Activated CD4-positive, alpha-beta memory T cell treated with anti-CD3 and anti-CD28 coated beads for 36 hours (primary cell): ENCODE measurements at regions not wholly inside any gene's neighbourhood (a gene's known extent, or its start where the extent isn't known, plus 50 kb on each side); places are given as distances from the start of the nearest gene placed in this dataset.
A peak's percentile ranks its signal among the peaks of the same experiment; 100 is the strongest.
"Not testable (repeated sequence)": the region's sequence is repeated elsewhere in the genome, so short reads cannot be mapped to it uniquely, and the experiment has no call there.

Experiments used
- CTCF ChIA-PET: fragments of 350-600 bp; sonication (Branson Sonifier 250); formaldehyde crosslinking; loops from one replicate; lab custom pipeline; 2021; ENCODE audit warnings: antibody characterized with exemption, inconsistent platforms; lab: Charles Lee
- POLR2A ChIA-PET: fragments of 350-600 bp; sonication (Branson Sonifier 250); formaldehyde crosslinking; loops from one replicate; lab custom pipeline; 2021; ENCODE audit warnings: antibody characterized with exemption; lab: Charles Lee
- DNase-seq: peaks from one replicate; pipeline ENCODE4 v3.0.0-alpha.2; 2020
- H3K27ac Mint-ChIP-seq: one replicate; pipeline ENCODE4 v1.8.0; 2021; ENCODE audit warnings: mixed read lengths
- H3K27me3 Mint-ChIP-seq: one replicate; pipeline ENCODE4 v1.8.0; 2021; ENCODE audit warnings: mixed read lengths
- H3K36me3 Mint-ChIP-seq: one replicate; pipeline ENCODE4 v1.8.0; 2021; ENCODE audit warnings: mixed read lengths
- H3K4me1 Mint-ChIP-seq: one replicate; pipeline ENCODE4 v1.8.0; 2021; ENCODE audit warnings: low read depth, mixed read lengths
- H3K4me3 Mint-ChIP-seq: one replicate; pipeline ENCODE4 v1.8.0; 2021; ENCODE audit warnings: mild to moderate bottlenecking, mixed read lengths
- H3K9me3 Mint-ChIP-seq: one replicate; pipeline ENCODE4 v1.8.0; 2021; ENCODE audit warnings: mixed read lengths
- intact Hi-C: fragments of 100-400 bp; cut with micrococcal nuclease; formaldehyde crosslinking; loops from one replicate; pipeline ENCODE4 v1.15.1; 2023

- H3K27me3 Mint-ChIP-seq: no peaks in the 10 kb centered on the region
- intact Hi-C loops: loop anchor here (10.0 kb wide), 2 partner anchors 389 to 891 kb away; partner anchors contain the start of gene TADA1
- no peak for DNase-seq
- no peak overlapping the region for H3K4me3 Mint-ChIP-seq
- no peaks in the 10 kb centered on the region for H3K9me3 Mint-ChIP-seq
- H3K36me3 Mint-ChIP-seq: no peaks in the 10 kb centered on the region
- peaks cover 8% of the 10 kb centered on the region for H3K4me1 Mint-ChIP-seq
- ChIA-PET CTCF (no interaction called here), POLR2A (no interaction called here)
- H3K27ac Mint-ChIP-seq: no peak overlapping the region
Observed at GRCh38 chr1:166485620-166486019, 318.8 kb upstream of the FAM78B start.

- intact Hi-C loops: loop anchor here (10.0 kb wide), 2 partner anchors 386 to 894 kb away; partner anchors contain the start of gene TADA1
- Mint-ChIP-seq H3K27ac (no peak overlapping the region), H3K36me3 (no peaks in the 10 kb centered on the region), H3K4me3 (no peak overlapping the region), H3K4me1 (peaks cover 8% of the 10 kb centered on the region), H3K9me3 (peaks cover 4% of the 10 kb centered on the region), H3K27me3 (no peaks in the 10 kb centered on the region)
- POLR2A ChIA-PET: no interaction called here
- CTCF ChIA-PET: interaction anchor here (5.5 kb wide), 1 partner anchor 9 kb away, joined by 41 read pairs; no protein-coding TSS in a partner anchor
- no peak for DNase-seq
Observed at GRCh38 chr1:166488327-166488726, 321.5 kb upstream of the FAM78B start.

DNA sequence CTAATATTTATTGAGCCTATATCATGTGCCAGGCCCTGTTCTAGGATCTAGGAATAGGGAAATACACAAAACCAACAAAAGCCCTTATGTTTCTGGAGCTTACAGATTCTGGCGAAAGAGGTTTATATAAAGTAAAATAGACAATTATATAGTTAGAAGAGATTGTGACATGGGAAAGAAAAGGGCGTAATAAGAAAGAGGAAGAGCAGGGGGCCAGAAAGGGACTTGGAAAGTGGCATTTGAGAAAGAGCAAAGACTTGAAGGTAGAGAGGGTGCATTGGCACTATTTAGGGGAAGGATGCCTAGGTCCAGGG lies 322.5 kb upstream of the FAM78B start:
- Mint-ChIP-seq H3K4me3 (no peak overlapping the region), H3K4me1 (peaks cover 8% of the 10 kb centered on the region), H3K36me3 (no peaks in the 10 kb centered on the region), H3K27ac (no peak overlapping the region), H3K27me3 (no peaks in the 10 kb centered on the region), H3K9me3 (peaks cover 4% of the 10 kb centered on the region)
- ChIA-PET CTCF (interaction anchor here (1.0 to 5.5 kb wide), 4 partner anchors 10 to 791 kb away, joined by 3 to 41 read pairs (median 4); no protein-coding TSS in a partner anchor), POLR2A (no interaction called here)
- DNase-seq: no peak
- intact Hi-C loops: loop anchor here (10.0 kb wide), 2 partner anchors 385 to 895 kb away; partner anchors contain the start of gene TADA1

GRCh38 chr1:166489670-166490436 lies 323.1 kb upstream of the FAM78B start:
- peaks cover 4% of the 10 kb centered on the region for H3K9me3 Mint-ChIP-seq
- CTCF ChIA-PET: interaction anchor here (1.0 to 5.5 kb wide), 4 partner anchors 10 to 792 kb away, joined by 3 to 41 read pairs (median 4); no protein-coding TSS in a partner anchor

DNA sequence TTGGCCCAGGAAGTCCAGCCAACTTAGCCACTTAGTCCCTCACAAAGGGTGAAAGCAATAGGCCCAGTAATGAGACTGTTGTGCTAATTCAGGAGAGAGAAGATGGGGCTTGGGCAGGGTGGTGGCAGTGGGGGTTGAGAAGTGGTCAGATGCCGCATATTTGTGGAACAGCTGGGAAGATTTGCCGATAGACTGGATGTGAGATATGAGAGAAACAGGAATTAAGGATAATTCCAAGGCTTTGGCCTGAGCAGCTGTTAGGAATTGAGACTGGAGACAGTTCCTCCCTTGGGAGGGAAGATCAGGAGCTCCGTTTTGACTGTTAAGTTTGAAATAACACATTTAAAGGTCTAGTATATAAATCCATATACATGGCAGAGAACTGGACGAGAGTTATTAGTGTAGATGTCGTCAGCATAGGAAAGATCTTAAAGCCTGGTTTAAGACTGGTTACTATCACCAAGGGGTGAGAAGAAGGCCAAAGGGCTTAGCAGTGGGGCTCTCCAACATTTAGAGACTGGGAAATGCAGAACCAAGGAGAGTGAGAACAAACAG lies 323.7 kb upstream of the FAM78B start:
- DNase-seq: no peak
- Mint-ChIP-seq H3K4me1 (peaks cover 8% of the 10 kb centered on the region), H3K4me3 (no peak overlapping the region), H3K27me3 (peaks cover 3% of the 10 kb centered on the region), H3K9me3 (peaks cover 4% of the 10 kb centered on the region), H3K27ac (no peak overlapping the region), H3K36me3 (peaks cover 2% of the 10 kb centered on the region)
- intact Hi-C loops: loop anchor here (1.0 to 5.0 kb wide), 3 partner anchors 323 to 723 kb away; partner anchors contain the start of genes FAM78B, POGK and TMCO1
- CTCF ChIA-PET: interaction anchor here (5.5 kb wide), 1 partner anchor 11 kb away, joined by 41 read pairs; no protein-coding TSS in a partner anchor
- POLR2A ChIA-PET: interaction anchor here (0.6 to 1.1 kb wide), 2 partner anchors 349 to 1438 kb away, joined by 3 to 4 read pairs; partner anchors contain the start of gene POGK

More at GRCh38 chr1:166489670-166490436, 323.1 kb upstream of the FAM78B start:
- intact Hi-C loops: loop anchor here (1.0 to 10.0 kb wide), 5 partner anchors 323 to 895 kb away; partner anchors contain the start of genes FAM78B, POGK, TADA1 and TMCO1
- DNase-seq: peak; percentile 58
- no peak overlapping the region for H3K4me3 Mint-ChIP-seq
- peaks cover 8% of the 10 kb centered on the region for H3K4me1 Mint-ChIP-seq
- H3K27ac Mint-ChIP-seq: no peak overlapping the region
- H3K27me3 Mint-ChIP-seq: peaks cover 1% of the 10 kb centered on the region
- H3K36me3 Mint-ChIP-seq: peaks cover 1% of the 10 kb centered on the region
- POLR2A ChIA-PET: interaction anchor here (0.6 to 1.1 kb wide), 2 partner anchors 349 to 1439 kb away, joined by 3 to 4 read pairs; partner anchors contain the start of gene POGK

- intact Hi-C loops: loop anchor here (5.0 kb wide), 2 partner anchors 326 to 726 kb away; partner anchors contain the start of genes FAM78B and TMCO1
- H3K27ac Mint-ChIP-seq, DNase-seq, H3K4me3 Mint-ChIP-seq, POLR2A ChIA-PET, CTCF ChIA-PET, H3K27me3 Mint-ChIP-seq, H3K36me3 Mint-ChIP-seq, H3K4me1 Mint-ChIP-seq: not testable (repeated sequence)
- H3K9me3 Mint-ChIP-seq: peaks cover 10% of the 10 kb centered on the region
Observed at GRCh38 chr1:166493765-166494164, 327.0 kb upstream of the FAM78B start.

- Mint-ChIP-seq H3K36me3 (no peaks in the 10 kb centered on the region), H3K27ac (no peak overlapping the region), H3K4me3 (no peak overlapping the region), H3K9me3 (peaks cover 1% of the 10 kb centered on the region), H3K4me1 (no peaks in the 10 kb centered on the region), H3K27me3 (no peaks in the 10 kb centered on the region)
- DNase-seq: no peak
- ChIA-PET POLR2A (no interaction called here), CTCF (interaction anchor here (1.1 kb wide), 1 partner anchor 11 kb away, joined by 5 read pairs; no protein-coding TSS in a partner anchor)
- intact Hi-C loops: no loop called here
Observed at GRCh38 chr1:166507347-166507746, 331.9 kb upstream of the POGK start.

DNA sequence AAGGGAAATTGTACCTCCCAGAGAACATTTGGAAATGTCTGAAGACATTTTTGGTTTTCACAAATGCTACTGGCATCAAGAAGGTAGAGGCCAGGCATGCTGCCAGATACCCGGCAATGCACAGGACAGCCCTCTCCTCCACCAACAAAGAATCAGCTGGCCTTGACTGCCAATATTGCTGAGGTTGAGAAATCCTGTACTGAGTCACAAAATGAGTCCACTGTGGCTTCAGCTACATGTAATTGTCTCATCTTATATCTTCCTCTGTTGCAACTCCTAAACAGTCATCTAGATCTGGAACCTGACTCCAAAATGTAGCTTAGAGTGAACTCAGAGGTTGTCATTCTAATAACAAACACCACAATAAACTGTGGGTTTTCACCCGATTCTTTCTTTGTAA lies 327.5 kb upstream of the POGK start:
- Mint-ChIP-seq H3K9me3 (peaks cover 4% of the 10 kb centered on the region), H3K27me3 (peaks cover 2% of the 10 kb centered on the region), H3K27ac (no peak overlapping the region), H3K4me3 (no peak overlapping the region), H3K4me1 (no peaks in the 10 kb centered on the region), H3K36me3 (peaks cover 2% of the 10 kb centered on the region)
- CTCF ChIA-PET: interaction anchor here (1.5 kb wide), 1 partner anchor 33 kb away, joined by 7 read pairs; no protein-coding TSS in a partner anchor
- POLR2A ChIA-PET: no interaction called here
- DNase-seq: no peak
- intact Hi-C loops: no loop called here

- Mint-ChIP-seq H3K4me3 (no peak overlapping the region), H3K27ac (no peak overlapping the region), H3K4me1 (no peaks in the 10 kb centered on the region), H3K27me3 (peaks cover 3% of the 10 kb centered on the region), H3K9me3 (peaks cover 4% of the 10 kb centered on the region), H3K36me3 (peaks cover 2% of the 10 kb centered on the region)
- ChIA-PET POLR2A (no interaction called here), CTCF (no interaction called here)
- intact Hi-C loops: no loop called here
- DNase-seq: no peak
Observed at GRCh38 chr1:166514067-166514466, 325.2 kb upstream of the POGK start.

- Mint-ChIP-seq H3K4me1 (no peaks in the 10 kb centered on the region), H3K4me3 (no peak overlapping the region), H3K27ac (no peak overlapping the region), H3K27me3 (peaks cover 9% of the 10 kb centered on the region), H3K36me3 (no peaks in the 10 kb centered on the region), H3K9me3 (peaks cover 7% of the 10 kb centered on the region)
- CTCF ChIA-PET: interaction anchor here (1.7 kb wide), 1 partner anchor 49 kb away, joined by 9 read pairs; no protein-coding TSS in a partner anchor
- POLR2A ChIA-PET: no interaction called here
- DNase-seq: no peak
- intact Hi-C loops: no loop called here
Observed at GRCh38 chr1:166527752-166528151, 311.5 kb upstream of the POGK start.

DNA sequence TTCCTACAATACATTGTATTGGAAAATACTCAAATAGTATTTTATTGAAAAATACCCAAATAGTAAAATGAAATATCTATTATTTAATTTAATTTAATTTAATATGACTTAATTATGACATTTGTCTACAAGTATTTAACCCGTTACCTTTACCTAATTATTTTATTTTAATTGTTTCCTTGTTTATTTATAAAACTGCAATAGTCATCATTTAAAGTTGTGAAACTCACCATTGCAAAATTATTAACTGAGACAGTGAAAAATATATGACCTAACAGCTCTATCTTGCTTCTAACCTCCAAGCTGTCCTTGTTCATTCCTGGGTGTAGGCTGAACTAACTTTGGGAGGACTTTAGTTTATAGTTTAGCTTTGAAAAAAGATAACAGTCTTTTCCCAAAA lies 300.6 kb upstream of the POGK start:
- CTCF ChIA-PET: no interaction called here
- peaks cover 4% of the 10 kb centered on the region for H3K9me3 Mint-ChIP-seq
- no peak overlapping the region for H3K27ac Mint-ChIP-seq

GRCh38 chr1:166544036-166544435 lies 295.2 kb upstream of the POGK start:
- H3K36me3 Mint-ChIP-seq: no peaks in the 10 kb centered on the region
- intact Hi-C loops: no loop called here
- ChIA-PET CTCF (no interaction called here), POLR2A (no interaction called here)
- no peak for DNase-seq
- peaks cover 10% of the 10 kb centered on the region for H3K9me3 Mint-ChIP-seq
- no peak overlapping the region for H3K4me3 Mint-ChIP-seq
- H3K4me1 Mint-ChIP-seq: no peaks in the 10 kb centered on the region
- no peak overlapping the region for H3K27ac Mint-ChIP-seq
- H3K27me3 Mint-ChIP-seq: peaks cover 6% of the 10 kb centered on the region

More for the DNA sequence above, 300.6 kb upstream of the POGK start:
- no peak overlapping the region for H3K4me3 Mint-ChIP-seq
- POLR2A ChIA-PET: no interaction called here
- no peak for DNase-seq
- no peaks in the 10 kb centered on the region for H3K36me3 Mint-ChIP-seq
- no peaks in the 10 kb centered on the region for H3K4me1 Mint-ChIP-seq
- intact Hi-C loops: no loop called here
- H3K27me3 Mint-ChIP-seq: peaks cover 11% of the 10 kb centered on the region
